AG04450 (cell line): ENCODE measurements at regions not wholly inside any gene's neighbourhood (a gene's known extent, or its start where the extent isn't known, plus 50 kb on each side); places are given as distances from the start of the nearest gene placed in this dataset.

Experiments used
- CTCF ChIA-PET: fragments of 300-600, 350-600 bp; formaldehyde crosslinking; extraction: SDS; loops from one replicate; lab custom pipeline; 2022; ENCODE audit warnings: antibody characterized with exemption, inconsistent platforms; lab: Charles Lee
- POLR2A ChIA-PET: fragments of 350-600 bp; formaldehyde crosslinking; extraction: SDS; loops from one replicate; lab custom pipeline; 2021; ENCODE audit warnings: antibody characterized with exemption, inconsistent platforms; lab: Yijun Ruan, JAX
- DNase-seq: peaks from one replicate; pipeline ENCODE4 v3.0.0-alpha.2; 2011; ENCODE audit warnings: low read depth, low spot score
- H3K27ac ChIP-seq: one replicate; pipeline ENCODE4 v1.5.1; 2012; ENCODE audit warnings: low read depth, low read length, control low read depth
- H3K27me3 ChIP-seq: one replicate; pipeline ENCODE4 v1.6.0; 2012; ENCODE audit warnings: low read length; ENCODE audit not compliant: control insufficient read depth, insufficient read depth
- H3K4me3 ChIP-seq: 2 replicates; pipeline ENCODE4 v1.5.1; 2011; ENCODE audit warnings: mild to moderate bottlenecking, low read depth, low read length, control low read depth
- H3K9me3 ChIP-seq: 2 replicates; pipeline ENCODE4 v1.5.1; 2012; ENCODE audit warnings: low read length; ENCODE audit not compliant: control insufficient read depth, insufficient read depth
- TF ChIP-seq, protein P1 (sequence below): IDR thresholded peaks from 2 replicates; pipeline ENCODE4 v1.5.1; 2011; ENCODE audit warnings: low read depth, low read length, control low read depth, inconsistent platforms

DNA sequence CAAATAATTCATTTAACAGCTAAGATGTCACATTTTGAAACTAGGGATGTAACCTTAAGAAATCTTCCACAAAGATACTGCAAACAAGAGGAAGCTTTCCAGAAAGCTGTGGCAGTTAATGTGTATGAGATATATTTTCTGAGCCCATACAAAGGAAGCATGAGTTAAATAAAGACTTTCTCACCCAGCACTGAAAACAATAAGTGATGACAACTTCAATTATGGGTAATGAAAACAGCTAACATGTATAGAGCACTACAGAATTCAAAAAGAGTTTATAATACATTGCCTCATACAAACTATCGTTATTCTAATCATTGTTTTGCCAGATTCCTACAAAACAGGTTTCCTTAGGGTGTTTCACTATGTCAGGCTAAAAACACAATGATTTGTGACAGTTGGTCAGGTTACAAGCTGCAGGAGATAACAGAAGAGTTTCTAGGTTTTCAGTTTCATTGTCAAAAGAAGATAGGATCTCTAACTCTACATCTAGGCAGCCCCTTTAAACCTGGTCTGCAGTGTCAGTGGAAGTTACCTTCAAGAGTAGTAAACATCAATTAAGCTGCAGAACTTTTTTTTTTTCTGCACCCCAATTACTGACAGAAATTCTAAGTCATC is 618.1 kb upstream of the ADGRL3 start:
- no peak for DNase-seq
- Histone ChIP-seq H3K9me3 (no peaks in the 10 kb centered on the region), H3K27me3 (no peaks in the 10 kb centered on the region), H3K4me3 (no peak overlapping the region), H3K27ac (no peak overlapping the region)
- CTCF ChIA-PET = no interaction called here
- POLR2A ChIA-PET = no interaction called here
- TF ChIP-seq, protein P1, sequence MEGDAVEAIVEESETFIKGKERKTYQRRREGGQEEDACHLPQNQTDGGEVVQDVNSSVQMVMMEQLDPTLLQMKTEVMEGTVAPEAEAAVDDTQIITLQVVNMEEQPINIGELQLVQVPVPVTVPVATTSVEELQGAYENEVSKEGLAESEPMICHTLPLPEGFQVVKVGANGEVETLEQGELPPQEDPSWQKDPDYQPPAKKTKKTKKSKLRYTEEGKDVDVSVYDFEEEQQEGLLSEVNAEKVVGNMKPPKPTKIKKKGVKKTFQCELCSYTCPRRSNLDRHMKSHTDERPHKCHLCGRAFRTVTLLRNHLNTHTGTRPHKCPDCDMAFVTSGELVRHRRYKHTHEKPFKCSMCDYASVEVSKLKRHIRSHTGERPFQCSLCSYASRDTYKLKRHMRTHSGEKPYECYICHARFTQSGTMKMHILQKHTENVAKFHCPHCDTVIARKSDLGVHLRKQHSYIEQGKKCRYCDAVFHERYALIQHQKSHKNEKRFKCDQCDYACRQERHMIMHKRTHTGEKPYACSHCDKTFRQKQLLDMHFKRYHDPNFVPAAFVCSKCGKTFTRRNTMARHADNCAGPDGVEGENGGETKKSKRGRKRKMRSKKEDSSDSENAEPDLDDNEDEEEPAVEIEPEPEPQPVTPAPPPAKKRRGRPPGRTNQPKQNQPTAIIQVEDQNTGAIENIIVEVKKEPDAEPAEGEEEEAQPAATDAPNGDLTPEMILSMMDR = no peak

DNA sequence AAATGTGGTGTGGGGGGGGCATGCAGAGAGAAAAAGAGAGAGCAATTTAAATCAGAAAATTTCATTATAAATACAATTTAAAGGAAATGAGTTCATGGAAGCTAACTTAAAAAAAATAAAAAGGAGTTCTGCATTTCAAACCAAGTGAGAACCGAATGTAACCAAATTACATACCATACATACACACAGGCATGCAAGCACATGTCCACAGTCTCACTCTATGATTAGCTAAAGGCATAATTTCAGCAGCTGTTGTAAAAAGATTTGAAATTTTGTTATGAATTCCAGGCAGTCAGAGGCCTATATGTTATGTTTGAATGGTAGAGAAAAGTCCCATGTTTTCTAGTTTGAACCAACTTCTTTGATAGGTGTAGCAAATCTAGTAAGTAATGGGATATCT is 611.6 kb upstream of the ADGRL3 start:
- H3K4me3 ChIP-seq = no peak overlapping the region
- TF ChIP-seq, protein P1 = no peak
- ChIA-PET CTCF (no interaction called here), POLR2A (no interaction called here)
- no peak overlapping the region for H3K27ac ChIP-seq
- no peak for DNase-seq
- H3K27me3 ChIP-seq = no peaks in the 10 kb centered on the region
- H3K9me3 ChIP-seq = no peaks in the 10 kb centered on the region

DNA sequence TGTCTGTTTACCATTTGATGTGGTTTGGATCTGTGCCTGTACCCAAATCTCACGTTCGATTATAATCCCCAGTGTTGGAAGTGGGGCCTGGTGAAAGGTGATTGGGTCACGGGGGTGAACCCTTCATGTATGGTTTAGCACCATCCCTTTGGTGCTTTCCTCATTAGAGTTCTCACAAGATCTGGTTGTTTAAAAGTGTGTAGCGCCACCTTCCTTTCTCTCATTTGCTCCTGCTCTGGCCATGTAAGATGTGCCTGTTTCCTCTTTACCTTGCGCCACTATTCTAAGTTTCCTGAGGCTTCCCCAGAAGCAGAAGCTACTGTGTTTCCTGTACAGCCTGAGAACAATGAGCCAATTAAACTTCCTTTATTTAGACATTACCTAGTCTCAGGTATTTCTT is 610.7 kb upstream of the ADGRL3 start:
- no peak for DNase-seq
- TF ChIP-seq, protein P1 = no peak
- Histone ChIP-seq H3K27me3 (no peaks in the 10 kb centered on the region), H3K9me3 (no peaks in the 10 kb centered on the region), H3K27ac (no peak overlapping the region), H3K4me3 (no peak overlapping the region)
- ChIA-PET POLR2A (no interaction called here), CTCF (no interaction called here)

DNA sequence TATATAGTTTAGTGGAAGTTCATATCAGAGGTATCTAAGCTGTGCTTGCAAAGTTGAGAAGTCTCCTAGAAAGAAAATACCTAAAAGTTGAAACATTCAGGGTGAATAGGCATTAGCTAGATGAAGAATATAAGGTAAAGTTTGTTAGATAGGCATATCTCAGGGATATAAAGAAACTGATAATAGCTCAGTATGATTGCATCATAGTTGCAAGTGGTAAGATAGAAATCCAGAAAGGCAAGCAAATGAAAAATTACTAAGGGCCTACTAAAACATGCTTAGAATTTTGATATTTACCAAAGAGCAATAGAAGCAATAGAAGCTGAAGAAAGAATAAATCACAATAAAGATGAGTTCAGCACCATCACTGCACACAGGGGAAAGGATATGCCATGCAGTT is 610.0 kb upstream of the ADGRL3 start:
- no peak overlapping the region for H3K4me3 ChIP-seq
- DNase-seq = no peak
- ChIA-PET CTCF (no interaction called here), POLR2A (no interaction called here)
- H3K27me3 ChIP-seq = no peaks in the 10 kb centered on the region
- TF ChIP-seq, protein P1 = no peak
- H3K9me3 ChIP-seq = no peaks in the 10 kb centered on the region
- H3K27ac ChIP-seq = no peak overlapping the region

DNA sequence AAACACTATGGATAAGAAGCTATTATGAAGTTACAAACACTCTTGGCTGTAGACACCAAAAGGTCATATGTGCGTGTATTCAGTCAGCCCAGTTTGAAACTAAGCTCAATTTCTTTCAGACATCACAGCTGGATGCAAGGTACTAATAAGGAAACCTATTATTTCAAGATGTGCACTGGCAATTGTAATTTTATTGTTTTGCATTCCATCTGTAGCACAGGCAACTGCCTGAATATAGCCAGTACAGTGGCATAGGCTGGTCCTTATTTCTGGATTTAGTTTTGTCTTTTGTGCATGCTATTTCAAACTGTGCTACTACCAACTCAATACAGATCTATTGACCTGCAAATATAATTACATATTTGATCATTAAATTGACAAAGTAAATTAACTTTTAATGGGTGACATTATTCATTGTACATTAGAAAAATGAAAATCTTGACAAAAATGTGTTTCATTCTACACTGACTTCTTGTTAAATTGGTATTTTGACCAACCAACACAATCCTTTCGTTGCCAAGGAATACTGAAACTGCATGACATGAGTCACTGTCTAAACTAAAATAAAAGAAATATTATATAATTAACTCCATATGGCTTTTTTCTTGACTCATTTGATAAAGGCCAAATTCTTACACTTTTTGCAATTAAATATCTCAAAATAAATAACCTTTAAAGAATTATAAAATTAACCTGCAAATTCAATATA is 594.3 kb upstream of the ADGRL3 start:
- Histone ChIP-seq H3K9me3 (no peaks in the 10 kb centered on the region), H3K27me3 (no peaks in the 10 kb centered on the region), H3K4me3 (no peak overlapping the region), H3K27ac (no peak overlapping the region)
- TF ChIP-seq, protein P1 = no peak
- DNase-seq = no peak
- ChIA-PET CTCF (interaction anchor here (0.8 kb wide), 1 partner anchor 51 kb away, joined by 3 read pairs; no protein-coding TSS in a partner anchor), POLR2A (no interaction called here)
